HG03565 (cell line): ENCODE measurements at regions not wholly inside any gene's neighbourhood (a gene's known extent, or its start where the extent isn't known, plus 50 kb on each side); places are given as distances from the start of the nearest gene placed in this dataset.

Experiments used
- ATAC-seq: cut with Tn5 transposase; IDR thresholded peaks from one replicate; pipeline ENCODE4 v1.9.1; 2021; ENCODE audit warnings: mild to moderate bottlenecking, moderate library complexity; ENCODE audit not compliant: unreplicated experiment

GRCh38 chr5:87966213-87966612 lies 302.4 kb downstream of the TMEM161B start:
- ATAC-seq, result no peak

GRCh38 chr5:87954121-87954520 lies 314.5 kb downstream of the TMEM161B start:
- no peak for ATAC-seq

GRCh38 chr5:87951661-87952060 lies 317.0 kb downstream of the TMEM161B start:
- no peak for ATAC-seq

GRCh38 chr5:87949676-87950631 lies 318.7 kb downstream of the TMEM161B start:
- ATAC-seq, result no peak

GRCh38 chr5:87948486-87948885 lies 320.2 kb downstream of the TMEM161B start:
- ATAC-seq, result no peak

GRCh38 chr5:87946271-87946670 lies 322.4 kb downstream of the TMEM161B start:
- ATAC-seq, result no peak

GRCh38 chr5:87945286-87945650 lies 323.4 kb downstream of the TMEM161B start:
- no peak for ATAC-seq

GRCh38 chr5:87944553-87945285 lies 323.9 kb downstream of the TMEM161B start:
- ATAC-seq, result no peak

GRCh38 chr5:87940775-87941174 lies 327.9 kb downstream of the TMEM161B start:
- no peak for ATAC-seq

GRCh38 chr5:87936667-87937066 lies 332.0 kb downstream of the TMEM161B start:
- no peak for ATAC-seq

GRCh38 chr5:87924436-87924835 lies 344.2 kb downstream of the TMEM161B start:
- ATAC-seq, result no peak

- ATAC-seq, result no peak
These were observed 352.3 kb downstream of the TMEM161B start for GRCh38 chr5:87916320-87916719.

- no peak for ATAC-seq
These were observed 356.2 kb downstream of the TMEM161B start for GRCh38 chr5:87912419-87912818.

GRCh38 chr5:87909382-87909781 lies 359.3 kb downstream of the TMEM161B start:
- no peak for ATAC-seq

GRCh38 chr5:87906962-87907361 lies 361.7 kb downstream of the TMEM161B start:
- ATAC-seq, result no peak

- ATAC-seq, result no peak
These were observed 368.2 kb downstream of the TMEM161B start for GRCh38 chr5:87900419-87900818.

- ATAC-seq, result peak; percentile 78
These were observed 368.9 kb downstream of the TMEM161B start for GRCh38 chr5:87899721-87900131.

GRCh38 chr5:87899208-87899661 lies 369.4 kb downstream of the TMEM161B start:
- no peak for ATAC-seq

GRCh38 chr5:87898574-87898973 lies 370.1 kb downstream of the TMEM161B start:
- no peak for ATAC-seq

GRCh38 chr5:87888139-87888538 lies 380.5 kb downstream of the TMEM161B start:
- no peak for ATAC-seq

- no peak for ATAC-seq
These were observed 381.4 kb downstream of the TMEM161B start for GRCh38 chr5:87887247-87887646.

- no peak for ATAC-seq
These were observed 382.5 kb downstream of the TMEM161B start for GRCh38 chr5:87886164-87886563.
